HG02938 (cell line): ENCODE measurements at regions not wholly inside any gene's neighbourhood (a gene's known extent, or its start where the extent isn't known, plus 50 kb on each side); places are given as distances from the start of the nearest gene placed in this dataset.

ENCODE experiments used
- ATAC-seq: cut with Tn5 transposase; IDR thresholded peaks from one replicate; pipeline ENCODE4 v1.9.1; 2021; ENCODE audit warnings: mild to moderate bottlenecking, moderate library complexity; ENCODE audit not compliant: unreplicated experiment

DNA sequence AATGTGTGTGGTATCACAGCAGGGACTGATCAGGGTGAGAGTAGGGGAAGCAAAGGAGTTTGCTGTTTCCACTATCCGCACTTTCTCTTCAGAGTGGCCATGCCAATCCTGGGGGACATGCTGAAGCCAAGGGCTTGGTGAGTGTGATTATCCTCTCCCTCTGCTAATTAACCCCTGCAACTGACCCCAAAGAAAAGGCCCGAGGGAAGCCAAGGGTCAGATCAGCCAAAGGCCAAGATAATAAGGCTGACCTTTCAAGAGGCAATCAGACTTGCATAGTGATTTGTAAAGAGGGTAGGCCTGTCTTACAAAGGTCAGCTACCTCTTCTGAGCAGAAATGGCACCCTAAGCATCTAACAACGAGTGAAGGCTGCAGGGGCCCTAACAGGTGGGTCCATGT is 420.5 kb upstream of the CPEB2 start:
- ATAC-seq = no peak

GRCh38 chr4:14582677-14583076 is 419.6 kb upstream of the CPEB2 start:
- ATAC-seq = no peak

DNA sequence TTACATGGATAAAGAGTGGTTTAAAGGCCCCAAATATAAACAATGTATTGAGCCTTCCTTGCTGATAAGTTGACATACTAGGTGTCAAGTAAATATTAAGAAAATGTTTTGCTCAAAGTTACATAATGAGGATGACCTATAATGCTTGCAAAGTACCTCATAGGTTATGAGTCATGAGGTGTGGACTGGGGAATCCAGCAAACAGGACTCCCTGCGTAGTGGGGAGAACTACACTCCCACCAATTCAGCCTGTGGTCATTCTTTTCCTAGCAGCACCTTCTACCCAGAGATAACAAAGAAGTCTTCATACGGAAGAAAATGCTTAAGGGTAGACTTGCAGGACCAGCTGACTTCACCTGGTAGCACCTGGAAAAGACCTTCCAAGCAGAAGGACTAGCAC is 418.9 kb upstream of the CPEB2 start:
- ATAC-seq = no peak

- ATAC-seq = no peak
Observed at GRCh38 chr4:14583752-14584151, 418.5 kb upstream of the CPEB2 start.

DNA sequence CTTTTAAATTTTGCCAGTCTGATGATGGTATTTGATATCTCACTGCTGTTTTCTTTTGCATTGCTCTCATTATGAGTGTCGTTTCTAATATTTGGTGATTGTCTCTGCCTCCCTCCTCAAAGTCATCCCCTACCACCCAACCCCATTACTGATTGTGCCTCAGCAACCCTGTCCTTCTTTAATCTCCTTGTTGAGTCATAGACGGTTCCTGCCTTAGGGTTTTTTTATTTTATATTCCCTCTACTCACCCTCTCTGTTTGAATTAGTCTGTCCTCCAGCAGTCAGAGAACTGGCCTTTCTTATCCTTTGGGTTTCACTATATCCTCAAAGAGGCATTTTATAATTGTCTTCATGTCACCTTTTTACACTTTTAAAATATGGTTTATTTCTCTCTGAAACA is 409.3 kb upstream of the CPEB2 start:
- no peak for ATAC-seq

GRCh38 chr4:14596028-14596427 is 406.3 kb upstream of the CPEB2 start:
- no peak for ATAC-seq

DNA sequence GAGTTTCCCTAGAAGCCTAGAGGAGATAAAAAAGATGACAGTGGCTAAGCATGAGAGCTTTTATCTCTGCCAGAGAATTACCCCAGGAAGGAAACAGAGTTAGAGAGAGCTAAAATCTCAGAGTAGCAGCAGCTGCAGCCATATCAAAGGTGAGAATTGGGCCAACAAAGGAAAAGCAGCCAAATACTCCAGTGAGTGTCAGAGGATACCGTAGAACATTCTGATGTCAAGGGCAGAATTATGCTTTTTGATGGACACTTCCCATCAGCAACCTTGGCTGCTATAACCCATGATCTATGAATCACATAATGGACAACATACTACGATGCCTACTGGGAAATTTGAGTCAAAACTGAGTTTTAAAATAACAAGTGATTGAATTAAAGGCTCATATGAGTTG is 405.8 kb upstream of the CPEB2 start:
- no peak for ATAC-seq

DNA sequence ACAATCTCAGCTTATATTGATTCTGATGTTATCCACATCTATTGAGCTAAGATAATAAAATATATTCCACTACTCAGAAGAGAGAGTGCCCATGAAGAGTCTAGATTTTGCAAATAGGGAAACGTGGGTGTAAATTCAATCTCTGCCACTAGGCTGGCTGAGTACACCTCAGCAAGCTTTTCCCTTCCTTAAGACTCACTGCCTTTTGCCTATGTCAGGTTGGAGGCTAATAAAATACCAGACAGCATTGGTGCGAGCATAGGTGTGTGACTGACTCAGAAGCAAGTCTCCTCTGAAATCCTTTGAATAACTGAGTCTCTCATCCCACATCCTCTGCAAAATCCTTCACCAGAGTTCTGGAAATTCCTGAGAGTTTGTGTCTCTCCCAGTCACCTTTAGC is 405.4 kb upstream of the CPEB2 start:
- ATAC-seq = no peak

GRCh38 chr4:14602206-14602605 is 400.1 kb upstream of the CPEB2 start:
- ATAC-seq = no peak

DNA sequence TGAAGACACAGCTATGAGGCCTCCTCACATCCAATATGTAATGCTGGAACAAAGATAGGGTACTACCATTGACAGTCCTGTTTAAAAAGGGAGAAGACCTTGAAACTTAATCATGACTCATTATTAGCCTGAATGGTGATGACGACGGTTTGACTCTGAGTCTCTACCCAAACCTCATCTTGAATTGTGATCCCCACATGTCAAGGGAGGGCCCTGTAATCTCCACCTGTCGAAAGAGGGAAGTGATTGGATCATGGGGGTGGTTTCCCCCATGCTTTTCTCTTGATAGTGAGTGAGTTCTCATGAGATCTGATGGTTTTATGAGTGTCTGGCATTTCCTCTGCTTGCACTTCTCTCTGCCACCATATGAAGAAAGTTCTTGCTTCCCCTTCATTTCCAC is 395.3 kb upstream of the CPEB2 start:
- no peak for ATAC-seq

GRCh38 chr4:14607578-14607977 is 394.7 kb upstream of the CPEB2 start:
- ATAC-seq = no peak

DNA sequence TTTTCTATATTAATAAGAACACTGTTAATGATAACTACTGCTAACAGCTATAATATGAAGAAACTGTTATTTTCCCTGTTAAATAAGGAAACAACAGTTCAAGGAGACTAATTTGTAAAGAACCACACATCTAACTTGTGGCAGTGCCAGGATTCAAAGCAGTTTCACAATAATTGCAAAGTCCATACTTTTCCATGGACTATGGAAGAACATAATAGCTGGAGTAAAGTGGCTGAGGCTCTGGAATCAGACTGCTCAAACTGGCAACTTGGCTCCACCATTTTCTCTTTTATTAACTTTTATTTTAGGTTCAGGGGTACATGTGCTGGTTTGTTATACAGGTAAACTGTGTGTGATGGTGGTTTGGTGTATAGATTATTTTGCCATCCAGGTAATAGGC is 393.7 kb upstream of the CPEB2 start:
- no peak for ATAC-seq

GRCh38 chr4:14614840-14615239 is 387.4 kb upstream of the CPEB2 start:
- ATAC-seq = no peak

GRCh38 chr4:14615671-14616070 is 386.6 kb upstream of the CPEB2 start:
- ATAC-seq = no peak

GRCh38 chr4:14620567-14621141 is 381.6 kb upstream of the CPEB2 start:
- ATAC-seq = no peak

DNA sequence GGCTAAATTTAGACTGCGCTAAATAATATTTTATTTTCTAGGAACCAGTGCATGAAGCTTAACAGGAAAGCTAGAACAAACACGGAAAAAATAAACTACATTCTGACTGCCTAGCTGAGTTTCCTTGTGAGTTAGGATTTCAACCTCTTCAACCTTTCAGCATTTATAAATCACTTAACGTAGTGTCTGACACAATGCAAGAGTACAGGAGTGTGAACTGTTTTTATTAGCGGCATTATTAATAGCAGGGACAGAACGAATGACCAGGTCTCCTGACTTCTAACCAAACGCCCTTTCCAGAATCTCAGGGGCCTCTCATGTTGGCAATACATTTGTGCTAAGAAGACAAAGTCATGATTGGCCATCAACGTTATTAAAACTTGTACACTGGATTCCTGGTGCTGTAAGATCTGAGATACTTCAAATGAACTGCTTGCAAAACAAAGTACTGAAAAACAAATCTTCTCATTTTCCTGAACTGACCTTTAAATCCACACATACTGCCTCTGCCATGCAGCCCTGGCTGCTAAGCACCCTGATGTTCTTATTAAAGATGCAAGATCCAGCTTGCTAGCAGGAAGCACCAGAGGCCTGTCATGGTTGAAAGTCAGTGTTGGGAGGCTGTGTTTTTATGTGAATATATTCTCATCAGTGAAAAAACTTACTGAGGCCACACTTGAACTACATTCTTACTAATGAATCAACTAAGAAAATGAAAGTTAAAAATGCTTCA is 380.4 kb upstream of the CPEB2 start:
- no peak for ATAC-seq

DNA sequence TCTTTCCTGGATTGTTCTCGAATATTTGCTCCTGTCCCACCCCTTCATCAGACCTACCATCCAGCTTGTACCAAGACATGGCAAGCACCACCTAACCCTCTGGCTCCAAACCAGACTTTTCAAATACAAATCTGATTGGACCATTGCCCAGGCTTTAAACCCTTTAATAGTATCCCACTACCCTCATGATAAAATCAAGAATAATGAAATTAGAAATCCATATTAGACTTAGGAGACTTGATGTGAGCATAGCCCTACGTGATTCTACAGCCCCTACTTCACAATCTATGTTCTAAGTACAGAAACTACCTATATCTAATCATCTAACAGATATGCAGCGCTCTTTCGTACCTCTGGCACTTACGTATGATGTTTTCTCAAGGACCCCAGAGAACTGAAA is 375.2 kb upstream of the CPEB2 start:
- ATAC-seq = no peak

DNA sequence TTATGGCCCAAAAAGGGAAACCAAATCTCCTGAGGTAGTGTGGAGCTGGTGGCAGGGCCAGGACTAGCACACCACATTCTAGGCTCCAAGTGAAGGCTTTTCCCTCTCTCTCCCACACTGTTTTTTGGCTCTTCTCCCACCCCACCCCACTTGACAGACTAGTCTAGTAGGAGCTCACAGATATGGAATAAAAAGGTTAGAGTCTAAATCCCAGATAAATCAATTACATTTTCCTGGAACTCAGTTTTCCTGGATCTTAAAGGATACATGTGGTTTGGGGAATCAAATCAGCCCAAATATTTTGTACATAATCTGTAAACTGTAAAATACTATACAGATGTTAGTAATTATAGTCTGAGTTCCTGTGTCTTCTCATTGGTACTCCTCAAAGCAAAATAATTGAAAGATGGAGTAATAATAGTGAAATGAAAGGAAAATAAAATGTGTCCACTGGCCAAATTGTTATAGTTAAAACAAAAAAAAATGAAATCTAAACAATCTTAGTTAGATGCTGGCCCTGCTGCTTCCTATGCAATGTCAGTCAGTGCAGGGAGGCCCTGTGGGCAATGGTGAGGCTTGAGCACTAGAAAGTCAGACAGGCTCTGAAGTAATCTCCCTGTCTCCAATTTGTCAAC is 370.4 kb upstream of the CPEB2 start:
- ATAC-seq = no peak

DNA sequence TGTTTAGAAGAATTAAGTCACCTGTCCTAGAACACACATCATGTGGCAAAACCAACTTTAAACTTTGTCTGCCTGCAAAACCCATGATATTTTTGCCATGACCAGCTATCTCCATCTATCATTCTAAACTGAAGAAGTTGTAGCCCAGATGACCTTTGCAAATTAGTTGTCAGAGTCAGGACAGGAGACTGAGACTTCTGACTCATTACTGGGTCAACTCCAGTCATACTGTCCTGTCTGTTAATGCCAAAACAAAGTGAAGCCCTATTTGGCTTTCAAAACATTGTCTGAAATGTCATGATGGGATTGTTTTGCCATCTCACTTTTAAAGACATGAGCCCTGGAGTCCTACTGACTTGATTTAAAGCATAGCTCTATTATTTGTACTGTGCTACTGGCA is 365.7 kb upstream of the CPEB2 start:
- peak; percentile 49 for ATAC-seq

GRCh38 chr4:14640476-14640875 is 361.8 kb upstream of the CPEB2 start:
- no peak for ATAC-seq

- no peak for ATAC-seq
Observed at GRCh38 chr4:14641871-14642270, 360.4 kb upstream of the CPEB2 start.

- ATAC-seq = no peak
Observed at GRCh38 chr4:14644580-14645282, 357.6 kb upstream of the CPEB2 start.
